SIG-M5 treated with dmso at 0.1 percent for 504 hours (cell line): ENCODE measurements at regions not wholly inside any gene's neighbourhood (a gene's known extent, or its start where the extent isn't known, plus 50 kb on each side); places are given as distances from the start of the nearest gene placed in this dataset.

Experiments used
- DNase-seq: peaks from one replicate; lab custom pipeline; 2025; ENCODE audit not compliant: unreplicated experiment; lab: John Stamatoyannopoulos, UW

DNA sequence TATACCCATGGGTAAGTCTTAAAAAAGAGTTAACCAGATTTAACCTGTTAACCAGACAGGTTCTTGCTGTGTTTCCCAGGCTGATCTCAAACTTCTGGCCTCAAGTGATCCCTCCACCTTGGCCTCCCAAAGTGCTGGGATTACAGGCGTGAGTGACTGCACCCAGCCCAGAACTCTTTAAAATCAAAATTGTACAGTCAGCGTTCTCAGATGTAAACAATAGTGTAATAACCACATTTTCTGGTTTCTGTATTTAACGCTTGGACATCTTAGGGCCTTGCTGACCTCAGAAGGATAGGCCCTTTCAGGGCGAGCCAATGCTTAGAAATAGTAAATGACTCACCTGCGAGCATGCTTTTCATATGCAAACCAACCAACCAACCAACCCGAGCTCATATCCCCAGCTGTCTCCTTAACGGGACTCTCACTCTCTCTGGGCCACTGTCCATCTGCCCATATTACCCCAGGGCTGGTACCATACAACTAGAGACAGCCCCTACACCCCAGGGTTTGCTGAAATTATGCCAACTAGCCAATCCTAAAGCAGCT lies 415.0 kb upstream of the XYLT1 start:
- DNase-seq, result no peak

DNA sequence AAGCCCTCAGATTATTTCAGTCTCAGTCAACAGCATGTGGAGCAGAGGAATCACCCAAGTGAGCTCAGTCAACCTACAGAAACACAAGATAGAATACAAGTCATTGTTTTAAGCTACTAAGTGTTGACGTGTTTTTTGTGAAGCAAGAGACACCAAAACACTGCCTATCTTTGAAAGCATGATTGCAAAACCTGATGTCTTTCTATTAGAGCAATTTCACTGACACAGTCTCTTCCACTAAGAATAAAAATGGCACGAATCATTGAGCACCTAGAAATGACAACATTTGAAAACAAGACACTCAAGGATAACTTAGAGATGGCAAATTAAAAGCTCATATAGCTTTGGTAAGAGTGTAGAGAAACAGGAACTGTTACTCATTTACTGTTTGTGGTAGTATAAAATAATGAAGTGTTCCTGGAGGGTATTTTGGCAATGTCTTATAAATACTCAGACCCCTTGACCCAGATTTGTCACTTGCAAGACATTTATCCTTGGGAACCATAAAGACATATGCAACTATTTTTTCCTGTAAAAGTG lies 407.1 kb upstream of the XYLT1 start:
- DNase-seq, result no peak

DNA sequence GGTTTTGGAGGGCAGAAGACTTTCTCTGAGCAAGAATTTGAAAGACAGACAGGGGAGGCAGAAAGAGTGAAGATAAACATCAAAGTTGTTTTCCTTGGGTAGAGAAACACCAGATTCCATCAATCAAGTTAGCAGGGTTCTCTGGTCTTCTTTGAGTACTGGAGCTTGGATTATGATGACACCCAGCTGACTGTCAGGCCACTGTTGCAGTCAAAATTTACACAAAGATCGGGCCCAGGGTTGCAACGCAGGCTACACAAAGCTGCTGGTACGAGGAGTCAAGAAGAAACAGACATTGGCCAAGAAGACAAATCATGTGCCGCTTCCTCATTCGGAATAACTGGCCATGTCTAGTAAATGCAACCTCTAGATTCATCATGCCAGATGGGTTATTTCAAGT lies 396.2 kb upstream of the XYLT1 start:
- no peak for DNase-seq

DNA sequence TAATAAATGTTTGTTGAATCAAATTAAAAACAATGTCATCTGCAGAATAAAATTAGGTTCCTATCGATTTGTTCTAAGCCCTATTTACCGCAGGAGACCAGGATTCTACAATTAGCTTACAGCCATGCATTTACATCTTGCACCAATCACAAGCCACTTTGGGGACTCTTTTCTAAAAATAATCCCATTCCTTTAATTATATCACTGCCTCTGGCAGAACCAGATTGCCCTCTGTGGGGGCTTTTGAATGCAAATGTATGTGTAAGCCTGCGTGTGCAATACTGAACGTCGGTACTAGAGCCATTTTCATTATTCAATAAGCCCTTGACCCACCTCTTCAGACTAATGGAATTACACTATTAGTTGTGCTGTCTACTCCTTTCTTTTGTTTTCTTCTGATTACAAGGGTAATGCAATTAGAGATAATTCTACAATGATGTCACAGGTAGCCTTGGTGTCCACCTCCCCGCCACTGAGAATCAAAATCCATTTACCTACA lies 391.3 kb upstream of the XYLT1 start:
- DNase-seq, result no peak

DNA sequence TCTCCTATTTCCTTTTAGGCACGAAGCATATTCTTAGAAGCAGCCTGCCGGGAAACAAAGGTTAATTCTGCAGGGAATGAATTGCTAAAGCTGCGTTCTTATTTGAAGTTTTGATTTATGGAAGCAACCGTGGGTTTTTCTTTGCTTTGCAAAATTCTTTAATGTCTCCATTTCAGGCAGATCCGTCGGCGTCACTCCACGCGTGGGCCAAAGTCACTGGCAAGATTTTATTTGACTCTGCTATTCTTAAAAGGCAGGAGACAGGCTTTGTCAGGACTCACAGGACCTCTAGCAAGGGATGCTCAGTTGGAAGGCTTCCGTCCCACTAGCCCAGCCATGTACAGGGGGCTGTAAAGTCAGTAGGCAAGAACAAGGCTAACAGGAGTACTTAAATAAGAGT lies 387.3 kb upstream of the XYLT1 start:
- no peak for DNase-seq

DNA sequence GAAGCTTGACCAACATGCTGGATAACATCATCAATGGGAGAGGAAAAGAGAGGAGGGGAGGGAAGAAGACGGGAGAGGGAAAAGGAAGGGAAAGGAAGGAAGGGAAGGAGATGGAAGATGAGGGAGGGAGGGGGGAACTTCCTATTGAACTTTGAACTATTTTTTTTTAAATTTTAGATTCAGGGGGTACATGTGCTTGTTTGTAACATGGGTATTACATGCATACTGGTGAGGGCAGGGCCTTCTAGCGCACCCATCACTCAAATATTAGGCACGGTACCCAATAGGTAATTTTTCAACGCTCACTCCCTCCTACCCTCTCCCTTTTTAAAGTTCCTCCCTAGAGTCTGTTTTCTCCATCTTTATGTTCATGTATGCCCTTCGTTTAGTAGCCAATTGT lies 383.2 kb upstream of the XYLT1 start:
- DNase-seq, result no peak

DNA sequence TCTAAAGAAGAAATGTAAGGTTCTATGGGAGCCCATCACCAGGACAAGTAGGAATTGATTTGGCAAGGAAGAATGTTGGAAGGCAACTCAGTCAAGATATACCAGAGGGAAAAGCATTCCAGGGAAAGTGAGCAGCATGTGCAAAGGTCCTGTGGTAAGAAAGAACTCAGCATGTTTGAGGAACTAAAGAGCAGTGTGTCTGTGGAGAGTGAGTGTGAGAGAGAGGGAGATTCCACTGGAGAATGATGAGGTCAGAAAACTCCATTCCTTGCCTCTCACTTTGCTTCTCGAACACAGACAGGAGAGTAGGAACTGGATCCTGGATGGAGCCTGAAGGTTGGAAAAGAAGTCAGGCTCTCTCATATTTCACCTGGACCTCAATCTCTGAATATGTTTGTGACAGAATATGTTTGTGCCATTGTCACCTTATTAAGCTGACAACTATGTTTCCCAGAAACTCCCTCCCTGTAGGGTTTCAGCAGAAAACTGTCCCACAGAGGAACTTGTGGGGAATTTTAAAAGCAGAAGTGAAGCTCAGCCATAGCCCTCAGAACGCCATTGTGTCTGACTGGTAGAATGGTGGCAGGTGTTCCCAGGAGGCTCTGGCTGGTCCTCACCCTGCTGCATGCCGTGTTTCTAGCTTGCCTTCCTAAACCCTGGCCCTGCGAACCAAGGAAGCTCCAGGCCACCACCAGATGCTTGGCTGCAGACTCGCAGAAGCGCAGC lies 382.4 kb upstream of the XYLT1 start:
- no peak for DNase-seq

DNA sequence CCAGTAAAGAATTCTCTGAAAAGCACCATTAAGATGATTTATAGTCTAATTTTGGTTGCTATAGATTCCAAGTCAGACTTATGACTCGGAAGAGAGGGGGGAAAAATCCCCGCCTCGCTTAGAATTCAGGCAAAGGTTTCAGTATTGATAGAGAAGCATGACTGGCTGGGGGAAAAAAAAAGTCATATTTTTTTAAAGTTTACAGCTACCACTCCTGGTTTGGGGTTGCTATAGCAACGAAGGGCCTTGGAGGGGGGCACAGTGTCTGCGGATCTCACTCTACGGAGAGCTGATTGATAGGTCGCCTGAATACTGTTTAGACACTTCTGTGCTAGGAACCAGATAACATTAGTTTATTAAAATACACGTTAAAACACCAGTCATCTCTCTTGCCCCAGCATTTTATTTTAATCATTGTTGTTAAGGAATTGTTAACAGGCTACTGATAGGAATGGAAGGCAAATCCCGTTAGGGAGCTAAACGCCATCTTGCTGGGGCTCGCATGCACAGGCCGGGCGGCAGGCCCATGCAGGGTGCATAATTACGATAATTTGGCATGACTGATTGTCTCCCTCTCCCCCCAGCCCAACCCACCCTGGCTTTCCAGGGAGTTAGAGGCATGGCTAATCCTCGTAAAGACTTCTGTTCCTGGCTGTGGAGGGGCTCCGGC lies 380.0 kb upstream of the XYLT1 start:
- no peak for DNase-seq

DNA sequence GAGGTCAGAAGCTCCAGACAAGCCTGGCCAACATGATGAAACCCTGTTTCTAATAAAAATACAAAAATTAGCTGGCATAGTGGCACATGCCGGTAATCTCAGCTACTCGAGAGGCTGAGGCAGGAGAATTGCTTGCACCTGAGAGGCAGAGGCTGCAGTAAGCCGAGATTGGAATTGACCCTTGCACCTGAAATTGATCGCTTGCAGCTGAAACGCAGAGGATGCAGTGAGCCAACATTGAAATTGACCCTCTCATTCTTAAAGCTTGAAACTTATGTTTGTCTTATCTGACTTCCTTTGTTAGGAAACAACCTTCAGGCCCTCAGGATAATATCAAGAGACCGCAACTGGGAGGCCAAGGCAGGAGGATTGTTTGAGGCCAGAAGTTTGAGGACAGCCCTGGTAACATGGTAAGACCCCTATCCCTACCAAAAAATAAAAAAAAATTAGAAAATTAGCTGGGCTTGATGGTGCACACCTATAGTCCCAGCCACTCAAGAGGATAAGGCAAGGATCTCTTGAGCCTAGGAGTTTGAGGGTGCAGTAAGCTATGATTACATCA lies 376.6 kb upstream of the XYLT1 start:
- no peak for DNase-seq

DNA sequence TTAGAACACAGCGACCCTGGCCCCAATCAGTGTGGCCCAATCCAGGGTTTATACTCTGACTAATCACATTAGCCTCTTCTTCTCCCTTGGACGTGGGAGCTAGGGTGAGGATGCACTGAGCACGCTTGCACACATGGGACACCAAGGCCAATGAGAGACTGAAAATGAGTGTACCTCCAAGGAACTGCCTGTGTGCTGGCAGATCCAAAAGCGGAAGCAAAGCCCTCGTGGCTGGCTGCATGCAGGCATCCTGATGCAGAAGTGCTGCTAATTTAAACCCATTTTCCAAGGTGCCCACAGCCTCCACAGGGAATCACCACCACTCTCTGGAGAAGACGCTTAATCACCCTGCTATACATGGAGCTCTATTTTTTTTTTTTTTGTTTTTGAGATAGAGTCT lies 375.3 kb upstream of the XYLT1 start:
- DNase-seq, result no peak

DNA sequence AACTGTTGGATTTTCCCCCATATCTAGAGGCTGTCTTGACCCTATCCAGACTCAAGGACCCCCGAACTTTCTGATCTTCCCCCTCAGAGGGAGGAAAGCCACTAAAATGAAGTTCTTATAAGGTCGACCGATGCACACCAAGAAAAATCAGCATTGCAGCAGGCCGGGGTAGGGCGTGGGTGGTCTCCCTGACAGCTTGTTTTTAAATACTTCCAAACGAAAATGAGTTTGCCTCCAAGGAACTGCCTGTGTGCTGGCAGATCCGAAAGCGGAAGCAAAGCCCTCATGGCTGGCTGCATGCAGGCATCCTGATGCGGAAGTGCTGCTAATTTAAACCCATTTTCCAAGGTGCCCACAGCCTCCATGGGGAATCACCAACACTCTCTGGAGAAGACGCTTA lies 374.3 kb upstream of the XYLT1 start:
- DNase-seq, result no peak

DNA sequence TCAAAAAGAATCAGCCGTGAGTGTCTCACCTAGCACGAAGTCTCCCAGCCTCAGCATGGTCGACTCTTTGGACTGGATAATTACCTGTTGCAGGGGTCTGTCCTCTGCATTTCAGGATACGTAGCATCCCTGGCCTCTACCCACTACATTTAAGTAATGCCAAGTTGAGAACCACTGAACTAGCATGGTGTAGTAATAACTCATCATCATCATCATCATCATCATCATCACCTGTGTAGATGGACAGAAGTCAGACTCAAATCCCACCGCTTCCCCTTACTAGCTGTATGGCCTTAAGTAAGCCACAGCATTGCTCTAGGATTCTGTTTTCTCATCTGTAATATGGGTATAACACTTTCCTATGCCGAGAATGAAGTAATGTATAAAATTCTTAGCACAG lies 373.1 kb upstream of the XYLT1 start:
- DNase-seq, result no peak

DNA sequence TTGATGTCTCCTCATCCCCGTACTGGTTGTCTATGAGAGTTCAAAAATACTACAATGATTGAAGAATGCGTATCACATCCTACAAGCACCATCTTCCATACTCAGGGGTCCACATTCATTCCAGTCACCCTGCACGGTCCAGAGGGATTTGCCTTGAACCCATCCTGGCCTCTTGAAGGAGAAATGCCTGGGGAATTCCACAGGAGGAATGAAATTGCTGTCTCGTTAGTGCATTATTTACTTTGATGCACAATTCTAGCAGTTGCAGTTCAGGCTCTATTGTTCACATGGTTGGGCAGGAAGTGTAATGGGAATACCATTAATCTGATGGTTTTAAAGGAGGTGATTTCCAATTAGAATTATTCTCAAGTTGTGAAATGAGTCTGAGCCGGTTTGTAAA lies 369.1 kb upstream of the XYLT1 start:
- DNase-seq, result no peak

DNA sequence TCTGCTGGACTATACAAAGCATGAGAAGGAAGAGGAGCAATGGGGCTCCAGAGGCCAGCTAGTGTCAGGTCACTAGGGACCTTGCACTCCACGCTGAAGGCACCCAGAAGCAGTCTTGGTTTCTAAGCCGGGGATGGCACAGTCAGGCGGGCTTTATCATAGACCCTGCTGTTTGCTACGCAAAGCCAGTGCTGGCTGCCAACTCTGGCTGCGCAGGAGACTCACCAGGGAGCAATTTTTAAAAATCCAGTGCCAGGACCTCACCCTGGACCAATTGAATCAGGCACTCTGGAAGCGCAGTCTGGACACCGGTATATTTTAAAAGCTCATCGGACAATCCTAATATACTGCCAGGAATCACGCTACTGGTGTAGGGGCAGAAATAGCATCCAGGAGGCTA lies 368.5 kb upstream of the XYLT1 start:
- DNase-seq, result no peak

DNA sequence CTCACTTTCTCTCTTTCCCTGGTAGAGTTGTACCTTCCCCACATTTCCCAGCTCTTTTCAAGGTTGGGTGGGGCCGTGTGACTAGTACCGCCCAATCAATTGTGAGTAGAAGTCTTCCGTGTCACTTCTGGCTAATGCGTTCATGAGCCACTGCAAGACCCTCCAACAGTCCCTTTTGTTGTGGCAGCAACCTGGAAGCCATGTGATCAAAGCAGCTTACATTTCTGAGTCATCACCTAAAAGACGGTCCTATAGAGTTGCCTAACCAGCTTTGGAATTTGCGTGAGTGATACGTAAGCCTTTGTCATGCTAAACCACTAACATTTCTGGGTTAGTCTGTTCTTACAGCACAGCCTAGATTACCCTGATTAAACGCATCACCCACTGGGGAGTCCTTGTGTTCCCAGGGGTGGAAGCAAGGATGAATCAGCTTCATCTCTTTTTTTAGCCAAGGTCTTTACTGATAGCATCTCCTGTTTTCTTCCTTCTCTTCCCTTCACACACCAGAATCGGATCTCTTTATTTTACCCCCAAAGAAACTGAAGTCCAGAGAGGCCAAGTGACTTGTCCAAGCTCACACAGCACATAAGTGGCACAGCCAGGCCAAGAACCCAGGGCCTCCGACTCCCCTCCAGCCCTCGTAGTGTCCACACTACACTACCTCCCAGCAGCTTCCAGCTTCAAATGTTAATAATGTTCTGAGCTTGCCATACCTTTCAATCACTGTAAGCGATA lies 366.3 kb upstream of the XYLT1 start:
- DNase-seq, result no peak

DNA sequence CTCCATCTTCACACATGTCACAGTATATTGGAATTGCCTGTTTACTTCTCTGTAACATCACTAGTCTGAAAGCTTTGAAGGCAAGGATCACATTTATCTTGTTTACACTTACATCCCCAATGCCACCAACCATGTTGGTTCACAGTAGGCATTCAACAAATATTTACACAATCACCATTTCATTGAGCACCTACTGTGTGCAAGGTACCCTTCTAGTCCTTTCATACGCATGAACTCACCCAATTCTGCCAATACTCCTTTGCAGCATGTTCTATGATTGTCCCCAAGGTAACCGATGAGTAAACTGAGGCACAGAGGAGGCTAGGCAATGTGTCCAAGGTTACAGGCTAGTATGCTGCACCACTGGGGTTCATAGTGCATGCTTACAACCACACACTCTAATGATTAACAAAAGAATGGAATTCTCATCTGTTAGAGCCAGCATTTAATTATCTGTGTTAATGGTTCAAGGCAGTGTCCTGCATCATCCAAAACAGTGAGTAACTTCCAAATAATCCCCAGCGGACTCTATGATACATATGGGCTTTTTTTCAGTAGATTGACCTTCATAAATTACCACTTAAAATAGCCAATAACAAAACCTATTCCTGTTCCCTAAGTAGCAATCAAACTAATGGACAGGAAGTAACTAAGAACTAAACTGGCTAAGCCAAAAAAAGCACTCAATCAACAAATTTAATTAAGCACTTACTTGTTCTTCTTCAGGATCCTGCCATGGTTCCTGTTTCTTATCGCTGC lies 364.5 kb upstream of the XYLT1 start:
- no peak for DNase-seq

DNA sequence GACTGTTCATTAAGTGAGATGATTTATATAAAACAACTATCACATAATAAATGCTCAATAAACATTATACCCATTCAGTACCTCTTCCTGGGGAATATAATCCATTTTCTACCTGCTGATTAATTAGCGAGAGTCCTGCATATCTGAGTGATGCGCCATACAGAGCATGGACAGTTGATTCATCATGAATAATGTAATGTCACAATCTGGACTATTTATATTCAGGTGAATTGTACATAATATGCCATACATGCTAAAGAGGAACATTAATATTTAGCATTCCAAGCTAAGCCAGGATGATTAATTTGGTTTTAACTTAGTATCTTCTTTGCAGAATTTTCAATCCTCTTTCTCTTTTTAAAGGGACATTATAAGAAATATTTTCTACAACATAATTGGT lies 362.0 kb upstream of the XYLT1 start:
- no peak for DNase-seq

DNA sequence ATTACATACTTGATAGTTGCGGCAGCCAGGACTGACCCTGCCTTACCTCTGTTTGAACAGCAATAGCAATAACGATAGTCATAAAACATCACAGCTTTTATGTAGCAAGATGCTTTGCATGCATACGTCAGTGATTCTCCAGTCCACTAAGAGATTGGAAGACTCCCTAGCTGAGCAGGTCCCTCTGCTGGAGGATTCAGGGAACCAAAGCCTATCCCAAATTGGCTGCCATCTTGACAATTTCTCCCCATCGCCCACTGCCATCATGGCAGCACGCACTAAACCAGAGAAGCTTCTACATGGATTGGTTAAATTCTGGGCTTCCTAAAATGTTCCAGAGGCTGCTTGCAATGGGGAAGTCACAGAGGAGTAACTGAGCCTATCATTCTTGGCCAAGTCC lies 360.6 kb upstream of the XYLT1 start:
- DNase-seq, result no peak

DNA sequence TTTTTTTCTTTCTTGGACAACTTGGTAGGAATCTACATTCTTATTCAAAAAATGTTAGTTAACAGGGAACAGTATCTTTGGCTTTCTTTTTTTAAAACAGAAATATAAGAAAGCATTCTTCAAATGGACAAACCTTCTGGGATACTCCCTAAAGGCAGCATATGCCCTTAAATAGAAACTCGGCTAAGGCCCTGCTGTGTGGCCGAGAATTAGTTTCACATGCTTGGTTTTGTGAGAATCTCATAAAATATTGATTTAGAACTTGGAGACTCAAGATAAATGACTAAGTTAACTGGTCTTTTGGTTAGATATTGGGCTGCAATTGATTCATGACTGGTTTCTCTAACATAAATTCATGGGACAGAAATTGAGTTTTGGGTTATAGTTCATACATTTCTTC lies 359.9 kb upstream of the XYLT1 start:
- no peak for DNase-seq

DNA sequence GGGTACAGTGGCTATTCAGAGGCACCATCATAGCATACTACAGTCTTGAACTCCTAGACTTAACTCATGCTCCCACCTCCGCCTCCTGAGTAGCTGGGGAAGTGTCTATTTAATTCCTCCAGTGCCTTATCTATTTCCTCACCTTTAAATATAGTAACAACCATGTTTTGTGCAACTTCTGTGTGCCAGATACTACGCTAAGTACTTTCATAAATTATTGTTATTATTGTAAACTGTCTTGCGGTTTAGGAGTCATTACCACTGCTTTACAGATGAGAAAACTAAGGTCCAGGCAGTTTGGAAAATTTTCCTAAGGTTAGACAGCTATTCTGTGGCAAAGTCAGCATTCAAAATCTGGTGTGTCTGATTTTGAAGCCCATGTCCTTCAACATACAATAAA lies 359.1 kb upstream of the XYLT1 start:
- no peak for DNase-seq

DNA sequence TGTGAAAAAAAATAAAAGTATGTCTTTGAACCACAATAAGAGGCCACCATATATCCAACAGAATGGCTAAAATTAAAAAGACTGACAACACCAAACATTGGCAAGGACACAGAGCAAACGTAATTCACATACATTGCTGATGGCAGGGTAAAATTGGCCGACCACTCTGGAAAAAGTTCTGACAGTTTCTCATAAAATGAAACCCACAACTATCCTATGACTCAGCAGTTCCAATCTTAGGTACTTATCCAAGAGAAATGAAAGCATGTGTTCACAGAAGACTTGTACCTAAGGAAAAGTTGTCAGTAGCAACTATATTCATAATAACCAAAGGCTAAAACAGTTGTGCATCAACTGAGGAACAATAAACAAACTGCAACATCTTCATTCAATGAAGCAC lies 357.3 kb upstream of the XYLT1 start:
- no peak for DNase-seq
